GM21381 (cell line): ENCODE measurements at regions not wholly inside any gene's neighbourhood (a gene's known extent, or its start where the extent isn't known, plus 50 kb on each side); places are given as distances from the start of the nearest gene placed in this dataset.
A peak's percentile ranks its signal among the peaks of the same experiment; 100 is the strongest.
"Not testable (repeated sequence)": the region's sequence is repeated elsewhere in the genome, so short reads cannot be mapped to it uniquely, and the experiment has no call there.

Source experiments
- ATAC-seq: cut with Tn5 transposase; IDR thresholded peaks from one replicate; pipeline ENCODE4 v1.9.1; 2021; ENCODE audit warnings: mild to moderate bottlenecking, moderate library complexity; ENCODE audit not compliant: unreplicated experiment

GRCh38 chr6:135129136-135129856 is 51.8 kb upstream of the MYB start:
- ATAC-seq = peak; percentile 44

- ATAC-seq = peak; percentile 93
These were observed 52.7 kb upstream of the MYB start for GRCh38 chr6:135128268-135128914.

- ATAC-seq = no peak
These were observed 54.4 kb upstream of the MYB start for GRCh38 chr6:135126729-135127128.

GRCh38 chr6:135126034-135126433 is 55.1 kb upstream of the MYB start:
- ATAC-seq = no peak

GRCh38 chr6:135121434-135121833 is 59.7 kb upstream of the MYB start:
- no peak for ATAC-seq

- ATAC-seq = no peak
These were observed 62.9 kb upstream of the MYB start for GRCh38 chr6:135118134-135118730.

GRCh38 chr6:135117413-135117968 is 62.9 kb upstream of the HBS1L start:
- no peak for ATAC-seq

GRCh38 chr6:135116571-135116970 is 61.9 kb upstream of the HBS1L start:
- ATAC-seq = no peak

- no peak for ATAC-seq
These were observed 61.2 kb upstream of the HBS1L start for GRCh38 chr6:135115834-135116233.

GRCh38 chr6:135115411-135115810 is 60.8 kb upstream of the HBS1L start:
- ATAC-seq = no peak

- ATAC-seq = peak; percentile 63
These were observed 59.9 kb upstream of the HBS1L start for GRCh38 chr6:135114355-135115145.

- no peak for ATAC-seq
These were observed 59.2 kb upstream of the HBS1L start for GRCh38 chr6:135113860-135114259.

GRCh38 chr6:135112951-135113350 is 58.3 kb upstream of the HBS1L start:
- ATAC-seq = not testable (repeated sequence)

- ATAC-seq = not testable (repeated sequence)
These were observed 55.7 kb upstream of the HBS1L start for GRCh38 chr6:135110261-135110781.

- no peak for ATAC-seq
These were observed 55.1 kb upstream of the HBS1L start for GRCh38 chr6:135109761-135110160.

GRCh38 chr6:135108692-135109091 is 54.1 kb upstream of the HBS1L start:
- no peak for ATAC-seq

- ATAC-seq = no peak
These were observed 52.0 kb upstream of the HBS1L start for GRCh38 chr6:135106611-135107010.

- ATAC-seq = no peak
These were observed 51.1 kb upstream of the HBS1L start for GRCh38 chr6:135105710-135106109.

GRCh38 chr6:135105299-135105698 is 50.7 kb upstream of the HBS1L start:
- no peak for ATAC-seq
